AG04450 (cell line): ENCODE measurements at regions not wholly inside any gene's neighbourhood (a gene's known extent, or its start where the extent isn't known, plus 50 kb on each side); places are given as distances from the start of the nearest gene placed in this dataset.

ENCODE experiments used
- CTCF ChIA-PET: fragments of 300-600, 350-600 bp; formaldehyde crosslinking; extraction: SDS; loops from one replicate; lab custom pipeline; 2022; ENCODE audit warnings: antibody characterized with exemption, inconsistent platforms; lab: Charles Lee
- POLR2A ChIA-PET: fragments of 350-600 bp; formaldehyde crosslinking; extraction: SDS; loops from one replicate; lab custom pipeline; 2021; ENCODE audit warnings: antibody characterized with exemption, inconsistent platforms; lab: Yijun Ruan, JAX
- DNase-seq: peaks from one replicate; pipeline ENCODE4 v3.0.0-alpha.2; 2011; ENCODE audit warnings: low read depth, low spot score
- H3K27ac ChIP-seq: one replicate; pipeline ENCODE4 v1.5.1; 2012; ENCODE audit warnings: low read depth, low read length, control low read depth
- H3K27me3 ChIP-seq: one replicate; pipeline ENCODE4 v1.6.0; 2012; ENCODE audit warnings: low read length; ENCODE audit not compliant: control insufficient read depth, insufficient read depth
- H3K4me3 ChIP-seq: 2 replicates; pipeline ENCODE4 v1.5.1; 2011; ENCODE audit warnings: mild to moderate bottlenecking, low read depth, low read length, control low read depth
- H3K9me3 ChIP-seq: 2 replicates; pipeline ENCODE4 v1.5.1; 2012; ENCODE audit warnings: low read length; ENCODE audit not compliant: control insufficient read depth, insufficient read depth
- TF ChIP-seq, protein P1 (sequence below): IDR thresholded peaks from 2 replicates; pipeline ENCODE4 v1.5.1; 2011; ENCODE audit warnings: low read depth, low read length, control low read depth, inconsistent platforms

- DNase-seq, result no peak
- no peaks in the 10 kb centered on the region for H3K27me3 ChIP-seq
- H3K4me3 ChIP-seq, result no peak overlapping the region
- no peaks in the 10 kb centered on the region for H3K9me3 ChIP-seq
- ChIA-PET POLR2A (no interaction called here), CTCF (interaction anchor here (1.2 kb wide), 1 partner anchor 12 kb away, joined by 3 read pairs; no protein-coding TSS in a partner anchor)
- TF ChIP-seq, protein P1, sequence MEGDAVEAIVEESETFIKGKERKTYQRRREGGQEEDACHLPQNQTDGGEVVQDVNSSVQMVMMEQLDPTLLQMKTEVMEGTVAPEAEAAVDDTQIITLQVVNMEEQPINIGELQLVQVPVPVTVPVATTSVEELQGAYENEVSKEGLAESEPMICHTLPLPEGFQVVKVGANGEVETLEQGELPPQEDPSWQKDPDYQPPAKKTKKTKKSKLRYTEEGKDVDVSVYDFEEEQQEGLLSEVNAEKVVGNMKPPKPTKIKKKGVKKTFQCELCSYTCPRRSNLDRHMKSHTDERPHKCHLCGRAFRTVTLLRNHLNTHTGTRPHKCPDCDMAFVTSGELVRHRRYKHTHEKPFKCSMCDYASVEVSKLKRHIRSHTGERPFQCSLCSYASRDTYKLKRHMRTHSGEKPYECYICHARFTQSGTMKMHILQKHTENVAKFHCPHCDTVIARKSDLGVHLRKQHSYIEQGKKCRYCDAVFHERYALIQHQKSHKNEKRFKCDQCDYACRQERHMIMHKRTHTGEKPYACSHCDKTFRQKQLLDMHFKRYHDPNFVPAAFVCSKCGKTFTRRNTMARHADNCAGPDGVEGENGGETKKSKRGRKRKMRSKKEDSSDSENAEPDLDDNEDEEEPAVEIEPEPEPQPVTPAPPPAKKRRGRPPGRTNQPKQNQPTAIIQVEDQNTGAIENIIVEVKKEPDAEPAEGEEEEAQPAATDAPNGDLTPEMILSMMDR, result no peak
- H3K27ac ChIP-seq, result no peak overlapping the region
Measured at GRCh38 chr5:54628050-54628449, 110.5 kb downstream of the SNX18 start.

DNA sequence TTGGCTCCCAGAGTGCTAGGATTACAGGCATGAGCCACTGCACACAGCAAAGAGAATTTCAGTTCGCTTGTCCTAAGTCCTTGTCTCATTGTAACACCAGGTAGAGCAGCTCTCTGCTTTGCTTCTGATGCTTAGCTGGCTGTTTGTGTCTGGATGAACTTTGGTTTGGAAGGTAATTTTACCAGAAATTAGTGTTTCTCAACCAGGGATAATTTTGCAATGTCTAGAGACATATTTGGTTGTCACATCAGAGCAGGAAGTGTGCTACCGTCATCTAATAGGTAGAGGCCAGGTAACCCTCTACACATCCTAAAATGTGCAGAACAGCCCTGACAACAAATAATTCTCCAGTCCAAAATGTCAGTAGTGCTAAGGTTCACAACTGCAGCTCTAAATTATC, 108.8 kb downstream of the SNX18 start:
- H3K9me3 ChIP-seq, result no peaks in the 10 kb centered on the region
- no peak for DNase-seq
- POLR2A ChIA-PET, result no interaction called here
- H3K27ac ChIP-seq, result no peak overlapping the region
- H3K4me3 ChIP-seq, result no peak overlapping the region
- H3K27me3 ChIP-seq, result no peaks in the 10 kb centered on the region
- CTCF ChIA-PET, result no interaction called here
- TF ChIP-seq, protein P1, result no peak

- POLR2A ChIA-PET, result interaction anchor here (0.6 to 1.6 kb wide), 9 partner anchors 9 to 213 kb away, joined by 3 to 8 read pairs (median 5); partner anchors contain the start of gene SNX18
- Histone ChIP-seq H3K9me3 (no peaks in the 10 kb centered on the region), H3K27me3 (no peaks in the 10 kb centered on the region), H3K27ac (peak overlapping the region; percentile 87), H3K4me3 (no peak overlapping the region)
- TF ChIP-seq, protein P1, result no peak
- CTCF ChIA-PET, result interaction anchor here (0.7 to 1.0 kb wide), 2 partner anchors 8 to 20 kb away, joined by 3 read pairs; no protein-coding TSS in a partner anchor
- peak; percentile 48 for DNase-seq
Measured at GRCh38 chr5:54624805-54625568, 107.4 kb downstream of the SNX18 start.

DNA sequence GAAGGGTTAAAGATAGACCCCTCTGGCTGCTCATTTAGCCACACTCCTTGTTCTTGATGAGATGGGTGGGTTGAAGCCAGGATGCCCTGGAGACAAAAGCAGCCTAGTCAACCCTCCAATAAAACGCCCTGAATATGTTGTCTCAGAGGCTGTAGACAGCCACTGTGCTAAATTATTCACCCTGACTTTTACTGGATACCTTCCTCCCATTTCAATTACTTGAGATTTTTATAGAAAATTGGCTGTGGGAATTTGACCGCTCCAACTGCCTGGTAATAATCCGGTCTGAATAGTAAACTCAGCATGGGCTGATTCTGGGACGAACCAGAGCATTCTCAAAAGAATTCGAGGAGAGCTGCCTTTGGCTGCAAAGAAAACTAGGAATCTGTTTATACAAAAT, 104.2 kb downstream of the SNX18 start:
- no peak for DNase-seq
- no peaks in the 10 kb centered on the region for H3K9me3 ChIP-seq
- no peaks in the 10 kb centered on the region for H3K27me3 ChIP-seq
- H3K27ac ChIP-seq, result no peak overlapping the region
- ChIA-PET POLR2A (no interaction called here), CTCF (no interaction called here)
- H3K4me3 ChIP-seq, result no peak overlapping the region
- TF ChIP-seq, protein P1, result no peak

GRCh38 chr5:54621048-54621447, 103.5 kb downstream of the SNX18 start:
- Histone ChIP-seq H3K27me3 (no peaks in the 10 kb centered on the region), H3K27ac (no peak overlapping the region), H3K4me3 (no peak overlapping the region), H3K9me3 (no peaks in the 10 kb centered on the region)
- POLR2A ChIA-PET, result no interaction called here
- TF ChIP-seq, protein P1, result no peak
- no peak for DNase-seq
- CTCF ChIA-PET, result no interaction called here
